ENCODE measurements at regions not wholly inside any gene's neighbourhood (a gene's known extent, or its start where the extent isn't known, plus 50 kb on each side); places are given as distances from the start of the nearest gene placed in this dataset.

DNA sequence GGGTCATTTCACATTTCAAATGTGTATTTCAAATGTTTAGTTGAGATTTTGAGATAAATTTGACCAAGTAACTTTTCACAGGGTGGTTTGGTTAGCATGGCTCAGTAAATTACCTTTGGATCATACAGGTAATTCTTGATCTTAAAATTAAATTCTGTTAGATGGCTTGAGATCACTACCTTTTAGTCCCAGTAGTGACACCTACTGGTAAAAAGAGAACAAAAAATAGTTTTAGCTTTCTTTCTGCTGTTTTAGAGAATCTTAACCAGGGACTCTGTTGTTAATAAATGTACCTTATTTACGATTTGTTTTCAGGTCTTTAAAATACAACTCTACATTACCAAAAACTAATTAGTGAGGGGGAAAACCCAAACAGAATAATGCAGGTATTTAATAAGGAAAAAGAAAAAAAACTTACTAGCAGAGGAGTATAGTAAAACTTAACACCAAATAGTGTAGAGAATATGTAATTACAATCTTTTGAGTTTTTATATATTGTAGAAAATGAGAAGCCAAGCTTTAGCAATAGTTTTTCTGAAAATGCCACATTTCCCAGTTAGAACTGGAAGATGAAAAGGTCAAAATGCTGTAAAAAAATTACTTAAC, 620.3 kb upstream of the AGTR1 start:
- ChIA-PET SMC1A (ENCODE audit: uncharacterized antibody, unreplicated experiment) (interaction anchor here (0.6 to 3.6 kb wide), 35 partner anchors 9 to 886 kb away, joined by 3 to 25 read pairs (median 3); no protein-coding TSS in a partner anchor), RAD21 (ENCODE audit: unreplicated experiment) (interaction anchor here (0.8 to 3.2 kb wide), 26 partner anchors 8 to 716 kb away, joined by 3 to 20 read pairs (median 4); no protein-coding TSS in a partner anchor), POLR2A (interaction anchor here (0.6 kb wide), 1 partner anchor 32 kb away, joined by 3 read pairs; no protein-coding TSS in a partner anchor), CTCF (interaction anchor here (0.7 to 5.1 kb wide), 41 partner anchors 9 to 716 kb away, joined by 3 to 47 read pairs (median 4); no protein-coding TSS in a partner anchor)
- DNase-seq (ENCODE audit: low read depth, low spot score) (no peak), ATAC-seq (peak; percentile 76), FAIRE-seq (peak; percentile 79)
- no peak overlapping the region for H3K4me3 ChIP-seq
- no peaks in the 10 kb centered on the region for H3K36me3 ChIP-seq (ENCODE audit: control insufficient read depth in 2 of 2, insufficient read depth in 2 of 2, low read length in 1 of 2)
- BruUV-seq (replicated peaks): no TSS peak
- H4K20me1 ChIP-seq (ENCODE audit: control insufficient read depth, insufficient read depth): no peaks in the 10 kb centered on the region
- WGBS (ENCODE audit: insufficient coverage, insufficient replicate concordance, low lambda C conversion rate, missing lambda C conversion rate): 0% methylated on average over 1 of the region's 1 CpG
- no peaks in the 10 kb centered on the region for H3K9me3 ChIP-seq (replicated peaks; ENCODE audit: control insufficient read depth, insufficient read depth, low read length)
- H2AFZ ChIP-seq (ENCODE audit: control insufficient read depth, low read depth, low read length): no peak overlapping the region
- intact Hi-C loops (cut with micrococcal nuclease; ENCODE audit: unreplicated experiment): loop anchor here (2.0 to 10.0 kb wide), 4 partner anchors 239 to 695 kb away; no protein-coding TSS in a partner anchor
- in situ Hi-C loops (cut with MboI): no loop called here
- H3K27ac ChIP-seq (ENCODE audit: control insufficient read depth, insufficient read depth): no peak overlapping the region
- H3K4me2 ChIP-seq (ENCODE audit: control insufficient read depth, insufficient read depth): no peak overlapping the region
- no peak for TF ChIP-seq ZNF24 (IDR thresholded peaks at IDR 0.05)
- peak; percentile 45; the same call in 1 of the 2 replicates for TF ChIP-seq SMC3 (IDR thresholded peaks at IDR 0.05; ENCODE audit: borderline replicate concordance, low read length)
- TF ChIP-seq, protein P1, sequence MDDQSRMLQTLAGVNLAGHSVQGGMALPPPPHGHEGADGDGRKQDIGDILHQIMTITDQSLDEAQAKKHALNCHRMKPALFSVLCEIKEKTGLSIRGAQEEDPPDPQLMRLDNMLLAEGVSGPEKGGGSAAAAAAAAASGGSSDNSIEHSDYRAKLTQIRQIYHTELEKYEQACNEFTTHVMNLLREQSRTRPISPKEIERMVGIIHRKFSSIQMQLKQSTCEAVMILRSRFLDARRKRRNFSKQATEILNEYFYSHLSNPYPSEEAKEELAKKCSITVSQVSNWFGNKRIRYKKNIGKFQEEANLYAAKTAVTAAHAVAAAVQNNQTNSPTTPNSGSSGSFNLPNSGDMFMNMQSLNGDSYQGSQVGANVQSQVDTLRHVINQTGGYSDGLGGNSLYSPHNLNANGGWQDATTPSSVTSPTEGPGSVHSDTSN (IDR thresholded peaks at IDR 0.05; ENCODE audit: insufficient replicate concordance, low read depth, low read length): no peak
- TF ChIP-seq, protein P2, sequence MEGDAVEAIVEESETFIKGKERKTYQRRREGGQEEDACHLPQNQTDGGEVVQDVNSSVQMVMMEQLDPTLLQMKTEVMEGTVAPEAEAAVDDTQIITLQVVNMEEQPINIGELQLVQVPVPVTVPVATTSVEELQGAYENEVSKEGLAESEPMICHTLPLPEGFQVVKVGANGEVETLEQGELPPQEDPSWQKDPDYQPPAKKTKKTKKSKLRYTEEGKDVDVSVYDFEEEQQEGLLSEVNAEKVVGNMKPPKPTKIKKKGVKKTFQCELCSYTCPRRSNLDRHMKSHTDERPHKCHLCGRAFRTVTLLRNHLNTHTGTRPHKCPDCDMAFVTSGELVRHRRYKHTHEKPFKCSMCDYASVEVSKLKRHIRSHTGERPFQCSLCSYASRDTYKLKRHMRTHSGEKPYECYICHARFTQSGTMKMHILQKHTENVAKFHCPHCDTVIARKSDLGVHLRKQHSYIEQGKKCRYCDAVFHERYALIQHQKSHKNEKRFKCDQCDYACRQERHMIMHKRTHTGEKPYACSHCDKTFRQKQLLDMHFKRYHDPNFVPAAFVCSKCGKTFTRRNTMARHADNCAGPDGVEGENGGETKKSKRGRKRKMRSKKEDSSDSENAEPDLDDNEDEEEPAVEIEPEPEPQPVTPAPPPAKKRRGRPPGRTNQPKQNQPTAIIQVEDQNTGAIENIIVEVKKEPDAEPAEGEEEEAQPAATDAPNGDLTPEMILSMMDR (IDR thresholded peaks at IDR 0.05 in 2 of 3, conservative IDR thresholded peaks at IDR 0.05 in 1 of 3; ENCODE audit: control insufficient read depth in 2 of 3, extremely low read depth in 1 of 3, insufficient read depth in 1 of 3, low read depth in 3 of 3, low read length in 3 of 3): peak; percentile 32 to 50 (median 36); a peak in 4 of 6 replicates
- TF ChIP-seq, protein P3, sequence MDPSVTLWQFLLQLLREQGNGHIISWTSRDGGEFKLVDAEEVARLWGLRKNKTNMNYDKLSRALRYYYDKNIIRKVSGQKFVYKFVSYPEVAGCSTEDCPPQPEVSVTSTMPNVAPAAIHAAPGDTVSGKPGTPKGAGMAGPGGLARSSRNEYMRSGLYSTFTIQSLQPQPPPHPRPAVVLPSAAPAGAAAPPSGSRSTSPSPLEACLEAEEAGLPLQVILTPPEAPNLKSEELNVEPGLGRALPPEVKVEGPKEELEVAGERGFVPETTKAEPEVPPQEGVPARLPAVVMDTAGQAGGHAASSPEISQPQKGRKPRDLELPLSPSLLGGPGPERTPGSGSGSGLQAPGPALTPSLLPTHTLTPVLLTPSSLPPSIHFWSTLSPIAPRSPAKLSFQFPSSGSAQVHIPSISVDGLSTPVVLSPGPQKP (IDR thresholded peaks at IDR 0.05; ENCODE audit: low read depth, low read length): no peak
- TF ChIP-seq SMARCA5 (IDR thresholded peaks at IDR 0.05): no peak
- TF ChIP-seq, protein P4, sequence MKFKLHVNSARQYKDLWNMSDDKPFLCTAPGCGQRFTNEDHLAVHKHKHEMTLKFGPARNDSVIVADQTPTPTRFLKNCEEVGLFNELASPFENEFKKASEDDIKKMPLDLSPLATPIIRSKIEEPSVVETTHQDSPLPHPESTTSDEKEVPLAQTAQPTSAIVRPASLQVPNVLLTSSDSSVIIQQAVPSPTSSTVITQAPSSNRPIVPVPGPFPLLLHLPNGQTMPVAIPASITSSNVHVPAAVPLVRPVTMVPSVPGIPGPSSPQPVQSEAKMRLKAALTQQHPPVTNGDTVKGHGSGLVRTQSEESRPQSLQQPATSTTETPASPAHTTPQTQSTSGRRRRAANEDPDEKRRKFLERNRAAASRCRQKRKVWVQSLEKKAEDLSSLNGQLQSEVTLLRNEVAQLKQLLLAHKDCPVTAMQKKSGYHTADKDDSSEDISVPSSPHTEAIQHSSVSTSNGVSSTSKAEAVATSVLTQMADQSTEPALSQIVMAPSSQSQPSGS (IDR thresholded peaks at IDR 0.05; ENCODE audit: low read length): no peak
- no peak for TF ChIP-seq CHD4 (IDR thresholded peaks at IDR 0.05)
- no peak for TF ChIP-seq SPI1 (IDR thresholded peaks at IDR 0.05; ENCODE audit: borderline replicate concordance, insufficient read depth, low read depth, low read length)
- TF ChIP-seq CBX3 (IDR thresholded peaks at IDR 0.05; ENCODE audit: borderline replicate concordance, low read depth): no peak
- TF ChIP-seq, protein P5, sequence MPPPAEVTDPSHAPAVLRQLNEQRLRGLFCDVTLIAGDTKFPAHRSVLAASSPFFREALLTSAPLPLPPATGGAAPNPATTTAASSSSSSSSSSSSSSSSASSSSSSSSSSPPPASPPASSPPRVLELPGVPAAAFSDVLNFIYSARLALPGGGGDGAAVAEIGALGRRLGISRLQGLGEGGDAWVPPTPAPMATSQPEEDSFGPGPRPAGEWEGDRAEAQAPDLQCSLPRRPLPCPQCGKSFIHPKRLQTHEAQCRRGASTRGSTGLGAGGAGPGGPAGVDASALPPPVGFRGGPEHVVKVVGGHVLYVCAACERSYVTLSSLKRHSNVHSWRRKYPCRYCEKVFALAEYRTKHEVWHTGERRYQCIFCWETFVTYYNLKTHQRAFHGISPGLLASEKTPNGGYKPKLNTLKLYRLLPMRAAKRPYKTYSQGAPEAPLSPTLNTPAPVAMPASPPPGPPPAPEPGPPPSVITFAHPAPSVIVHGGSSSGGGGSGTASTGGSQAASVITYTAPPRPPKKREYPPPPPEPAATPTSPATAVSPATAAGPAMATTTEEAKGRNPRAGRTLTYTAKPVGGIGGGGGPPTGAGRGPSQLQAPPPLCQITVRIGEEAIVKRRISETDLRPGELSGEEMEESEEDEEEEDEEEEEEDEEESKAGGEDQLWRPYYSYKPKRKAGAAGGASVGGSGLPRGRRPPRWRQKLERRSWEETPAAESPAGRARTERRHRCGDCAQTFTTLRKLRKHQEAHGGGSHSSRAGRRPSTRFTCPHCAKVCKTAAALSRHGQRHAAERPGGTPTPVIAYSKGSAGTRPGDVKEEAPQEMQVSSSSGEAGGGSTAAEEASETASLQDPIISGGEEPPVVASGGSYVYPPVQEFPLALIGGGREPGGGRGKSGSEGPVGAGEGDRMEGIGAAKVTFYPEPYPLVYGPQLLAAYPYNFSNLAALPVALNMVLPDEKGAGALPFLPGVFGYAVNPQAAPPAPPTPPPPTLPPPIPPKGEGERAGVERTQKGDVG (CRISPR knock-in tag; IDR thresholded peaks at IDR 0.05): no peak
- no peak for TF ChIP-seq NR2F1 (conservative IDR thresholded peaks at IDR 0.05)
- no peak for TF ChIP-seq RUNX3 (IDR thresholded peaks at IDR 0.05; ENCODE audit: low read length)
- no peak for TF ChIP-seq ZNF274 (IDR thresholded peaks at IDR 0.05; ENCODE audit: insufficient read depth, insufficient read length)
- no peaks in the 10 kb centered on the region for H3K4me1 ChIP-seq (ENCODE audit: control insufficient read depth, insufficient read depth, low read length)
- no peak overlapping the region for H3K9ac ChIP-seq (ENCODE audit: control insufficient read depth, insufficient read depth, low read length)
- no peaks in the 10 kb centered on the region for H3K79me2 ChIP-seq (ENCODE audit: control insufficient read depth, insufficient read depth, low read length)
- no peaks in the 10 kb centered on the region for H3K27me3 ChIP-seq (replicated peaks in 1 of 2; ENCODE audit: control insufficient read depth in 2 of 2, insufficient read depth in 2 of 2, low read length in 1 of 2)
